ENCODE measurements at regions not wholly inside any gene's neighbourhood (a gene's known extent, or its start where the extent isn't known, plus 50 kb on each side); places are given as distances from the start of the nearest gene placed in this dataset.

DNA sequence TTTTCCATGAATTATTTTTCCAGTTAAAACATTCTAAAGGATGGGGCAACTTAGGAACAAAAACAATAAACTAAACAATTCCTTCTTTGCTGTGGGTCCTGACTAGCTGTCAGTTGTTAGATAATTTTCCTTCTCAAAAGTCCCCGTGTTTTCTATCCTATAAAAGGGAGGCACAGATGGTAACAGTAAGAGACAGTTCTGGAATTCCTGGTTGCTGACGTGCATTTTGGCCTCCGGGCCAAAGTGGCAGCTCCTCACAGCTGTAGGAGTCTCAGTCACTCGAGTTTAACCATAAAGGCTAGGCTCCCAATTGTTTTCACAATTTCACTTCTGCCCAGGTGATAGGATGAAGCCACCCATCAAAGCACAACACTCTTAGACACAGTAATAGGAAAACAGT lies 77.0 kb upstream of the ZNF423 start:
- TF ChIP-seq, protein P1, sequence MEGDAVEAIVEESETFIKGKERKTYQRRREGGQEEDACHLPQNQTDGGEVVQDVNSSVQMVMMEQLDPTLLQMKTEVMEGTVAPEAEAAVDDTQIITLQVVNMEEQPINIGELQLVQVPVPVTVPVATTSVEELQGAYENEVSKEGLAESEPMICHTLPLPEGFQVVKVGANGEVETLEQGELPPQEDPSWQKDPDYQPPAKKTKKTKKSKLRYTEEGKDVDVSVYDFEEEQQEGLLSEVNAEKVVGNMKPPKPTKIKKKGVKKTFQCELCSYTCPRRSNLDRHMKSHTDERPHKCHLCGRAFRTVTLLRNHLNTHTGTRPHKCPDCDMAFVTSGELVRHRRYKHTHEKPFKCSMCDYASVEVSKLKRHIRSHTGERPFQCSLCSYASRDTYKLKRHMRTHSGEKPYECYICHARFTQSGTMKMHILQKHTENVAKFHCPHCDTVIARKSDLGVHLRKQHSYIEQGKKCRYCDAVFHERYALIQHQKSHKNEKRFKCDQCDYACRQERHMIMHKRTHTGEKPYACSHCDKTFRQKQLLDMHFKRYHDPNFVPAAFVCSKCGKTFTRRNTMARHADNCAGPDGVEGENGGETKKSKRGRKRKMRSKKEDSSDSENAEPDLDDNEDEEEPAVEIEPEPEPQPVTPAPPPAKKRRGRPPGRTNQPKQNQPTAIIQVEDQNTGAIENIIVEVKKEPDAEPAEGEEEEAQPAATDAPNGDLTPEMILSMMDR (IDR thresholded peaks at IDR 0.05; ENCODE audit: low read depth, low read length, missing control alignments): no peak
- H3K4me3 ChIP-seq (ENCODE audit: low read depth, low read length): no peak overlapping the region
- in situ Hi-C loops (cut with HindIII; ENCODE audit: low sequenced_read_pairs): no loop called here
- DNase-seq (ENCODE audit: low read depth): no peak

DNA sequence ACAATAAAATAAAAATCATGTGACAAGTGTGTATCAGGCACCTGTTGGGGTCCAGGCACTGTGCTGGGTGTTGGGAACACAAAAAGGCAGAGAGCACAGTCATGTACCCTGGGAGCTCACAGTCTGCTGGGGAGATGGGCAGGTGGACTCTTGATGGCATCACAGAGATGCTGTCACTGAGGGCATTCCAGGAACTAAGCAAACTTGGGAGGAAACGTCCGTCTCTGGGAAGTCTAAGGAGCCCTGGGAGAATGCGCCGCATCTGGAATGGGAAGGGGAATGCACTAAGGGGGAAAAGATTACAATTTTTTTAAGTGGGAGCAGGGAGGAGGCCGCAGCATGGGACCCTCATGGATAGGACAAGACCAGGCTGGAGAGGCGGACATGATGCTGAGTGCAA lies 80.9 kb upstream of the ZNF423 start:
- no peak for DNase-seq (ENCODE audit: low read depth)
- TF ChIP-seq, protein P1 (IDR thresholded peaks at IDR 0.05; ENCODE audit: low read depth, low read length, missing control alignments): no peak
- in situ Hi-C loops (cut with HindIII; ENCODE audit: low sequenced_read_pairs): no loop called here
- no peak overlapping the region for H3K4me3 ChIP-seq (ENCODE audit: low read depth, low read length)

DNA sequence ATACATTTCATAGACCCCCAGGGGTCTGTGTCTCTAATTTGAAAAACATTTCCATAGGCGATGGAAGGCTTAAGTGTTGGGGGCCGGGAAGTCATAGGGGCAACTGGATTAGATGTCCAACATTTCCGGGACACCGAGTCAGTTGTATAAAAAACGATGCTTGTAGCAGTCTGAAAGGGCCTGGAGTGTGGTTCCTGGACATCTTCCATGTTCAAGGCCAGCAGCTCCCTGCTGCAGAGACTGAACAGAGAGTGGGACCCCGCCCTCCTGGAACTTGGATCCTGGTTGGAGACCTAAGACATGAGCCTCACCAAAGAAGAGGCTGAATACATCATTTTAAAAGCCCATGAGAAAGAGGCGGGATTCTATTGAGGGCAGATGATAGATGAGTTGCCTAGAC lies 82.0 kb upstream of the ZNF423 start:
- in situ Hi-C loops (cut with HindIII; ENCODE audit: low sequenced_read_pairs): no loop called here
- no peak overlapping the region for H3K4me3 ChIP-seq (ENCODE audit: low read depth, low read length)
- TF ChIP-seq, protein P1 (IDR thresholded peaks at IDR 0.05; ENCODE audit: low read depth, low read length, missing control alignments): no peak
- no peak for DNase-seq (ENCODE audit: low read depth)

DNA sequence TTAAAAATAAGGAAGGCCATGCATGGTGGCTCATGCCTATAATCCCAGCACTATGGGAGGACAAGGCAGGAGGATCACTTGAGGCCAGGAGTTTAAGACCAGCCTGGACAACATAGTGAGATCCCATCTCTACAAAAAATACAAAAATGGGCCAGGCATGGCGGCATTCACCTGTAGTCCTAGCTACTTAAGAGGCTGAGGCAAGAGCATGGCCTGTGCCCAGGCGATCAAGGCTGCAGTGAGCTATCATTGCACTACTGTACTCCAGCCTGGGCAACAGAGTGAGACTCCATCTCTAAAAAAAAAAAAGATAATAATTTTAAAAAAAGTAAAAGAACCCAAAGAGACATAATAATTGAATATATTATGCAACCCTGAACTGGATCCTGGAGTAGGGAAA lies 83.6 kb upstream of the ZNF423 start:
- TF ChIP-seq, protein P1 (IDR thresholded peaks at IDR 0.05; ENCODE audit: low read depth, low read length, missing control alignments): no peak
- no peak overlapping the region for H3K4me3 ChIP-seq (ENCODE audit: low read depth, low read length)
- DNase-seq (ENCODE audit: low read depth): no peak
- in situ Hi-C loops (cut with HindIII; ENCODE audit: low sequenced_read_pairs): no loop called here

DNA sequence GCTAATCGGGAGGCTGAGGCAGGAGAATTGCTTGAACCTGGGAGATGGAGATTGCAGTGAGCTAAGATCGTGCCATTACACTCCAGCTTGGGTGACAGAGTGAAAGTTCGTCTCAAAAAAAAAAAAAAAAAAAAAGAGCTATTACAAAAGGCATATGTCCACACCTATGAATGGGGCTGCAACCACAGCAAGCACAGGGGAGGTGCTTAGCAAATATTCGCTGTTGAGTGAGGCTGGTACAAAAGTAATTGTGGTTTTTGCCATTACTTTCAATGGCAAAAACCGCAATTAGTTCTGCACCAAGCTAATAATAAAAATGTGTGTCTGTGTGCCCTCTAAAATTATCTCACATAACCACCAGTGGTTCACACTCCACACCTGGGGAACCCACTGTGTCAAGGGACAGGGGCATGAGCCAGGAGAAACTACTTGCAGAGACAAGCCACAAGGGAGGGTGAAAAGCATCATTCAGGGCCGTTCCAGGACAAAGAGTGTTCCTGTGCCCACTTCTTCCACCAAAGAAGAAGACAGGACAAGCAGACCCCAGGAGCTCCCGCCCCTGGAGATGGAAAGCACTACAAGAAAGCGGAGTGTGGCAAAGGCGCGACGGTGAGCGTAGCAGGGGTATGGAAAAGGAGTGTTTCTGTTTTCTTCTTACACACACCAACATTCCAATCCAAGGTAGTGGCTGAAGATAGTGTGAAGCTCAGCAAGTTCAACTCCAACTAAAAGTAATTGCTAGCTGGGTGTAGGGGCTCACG lies 84.4 kb upstream of the CNEP1R1 start:
- H3K4me3 ChIP-seq (ENCODE audit: low read depth, low read length): no peak overlapping the region
- no peak for DNase-seq (ENCODE audit: low read depth)
- TF ChIP-seq, protein P1 (IDR thresholded peaks at IDR 0.05; ENCODE audit: low read depth, low read length, missing control alignments): no peak
- in situ Hi-C loops (cut with HindIII; ENCODE audit: low sequenced_read_pairs): no loop called here

DNA sequence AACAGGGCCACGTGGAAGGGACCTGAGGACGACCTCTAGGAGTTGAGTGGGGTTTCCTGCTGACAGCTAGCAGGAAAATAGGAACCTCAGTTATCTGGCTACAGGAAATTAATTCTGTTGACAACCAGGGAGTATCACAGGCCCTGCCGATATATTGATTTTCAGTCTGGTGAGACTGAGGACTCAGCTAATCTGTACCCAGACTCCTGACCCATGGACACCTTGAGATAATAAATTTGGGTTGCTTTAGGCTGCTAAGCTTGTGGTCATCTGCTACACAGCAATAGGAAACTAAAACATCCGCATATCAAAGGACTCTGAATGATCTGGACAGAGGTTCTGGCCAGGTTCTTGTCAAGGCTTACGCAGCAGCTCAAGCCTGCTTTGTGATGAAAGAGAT lies 80.8 kb upstream of the CNEP1R1 start:
- no peak for DNase-seq (ENCODE audit: low read depth)
- TF ChIP-seq, protein P1 (IDR thresholded peaks at IDR 0.05; ENCODE audit: low read depth, low read length, missing control alignments): no peak
- in situ Hi-C loops (cut with HindIII; ENCODE audit: low sequenced_read_pairs): no loop called here
- H3K4me3 ChIP-seq (ENCODE audit: low read depth, low read length): no peak overlapping the region

All from astrocyte of the cerebellum (primary cell).